ENCODE measurements at regions not wholly inside any gene's neighbourhood (a gene's known extent, or its start where the extent isn't known, plus 50 kb on each side); places are given as distances from the start of the nearest gene placed in this dataset.

- no peak for TF ChIP-seq ZNF425 (CRISPR knock-in tag; conservative IDR thresholded peaks at IDR 0.05)
- no peak for TF ChIP-seq CDX4 (CRISPR knock-in tag; IDR thresholded peaks at IDR 0.05; ENCODE audit: borderline replicate concordance)
- TF ChIP-seq PRRX2 (CRISPR knock-in tag; IDR thresholded peaks at IDR 0.05), result no peak
- TF ChIP-seq ZNF263 (CRISPR knock-in tag; IDR thresholded peaks at IDR 0.05; ENCODE audit: low read depth), result no peak
- no peak for TF ChIP-seq ZNF416 (CRISPR knock-in tag; IDR thresholded peaks at IDR 0.05)
- no peak for TF ChIP-seq ZNF219 (CRISPR knock-in tag; IDR thresholded peaks at IDR 0.05; ENCODE audit: borderline replicate concordance)
- TF ChIP-seq FOXP1 (CRISPR knock-in tag; IDR thresholded peaks at IDR 0.05; ENCODE audit: borderline replicate concordance), result no peak
- TF ChIP-seq KAT7 (CRISPR knock-in tag; IDR thresholded peaks at IDR 0.05; ENCODE audit: borderline replicate concordance), result no peak
Measured at GRCh38 chr19:28963486-28964250, 249.3 kb downstream of the UQCRFS1 start (continued).

GRCh38 chr19:28961772-28962500 lies 251.0 kb downstream of the UQCRFS1 start:
- Mint-ChIP-seq H3K27ac (no peak overlapping the region), H3K9me3 (peaks cover 14% of the 10 kb centered on the region), H3K36me3 (peaks cover 10% of the 10 kb centered on the region), H3K4me1 (no peaks in the 10 kb centered on the region), H3K27me3 (ENCODE audit: low read depth) (no peaks in the 10 kb centered on the region), H3K4me3 (no peak overlapping the region)
- ATAC-seq (no peak), DNase-seq (ENCODE audit: low spot score) (no peak)
- ChIA-PET POLR2A (no interaction called here), CTCF (no interaction called here)
- no peak for TF ChIP-seq ZNF425 (CRISPR knock-in tag; conservative IDR thresholded peaks at IDR 0.05)
- no peak for TF ChIP-seq KAT7 (CRISPR knock-in tag; IDR thresholded peaks at IDR 0.05; ENCODE audit: borderline replicate concordance)
- TF ChIP-seq ZNF138 (CRISPR knock-in tag; conservative IDR thresholded peaks at IDR 0.05), result no peak
- no peak for TF ChIP-seq ZBTB21 (CRISPR knock-in tag; IDR thresholded peaks at IDR 0.05; ENCODE audit: borderline replicate concordance)
- TF ChIP-seq GRHL2 (CRISPR knock-in tag; IDR thresholded peaks at IDR 0.05; ENCODE audit: insufficient replicate concordance, severe bottlenecking), result no peak
- TF ChIP-seq ZNF121 (CRISPR knock-in tag; IDR thresholded peaks at IDR 0.05), result no peak
- TF ChIP-seq USF2 (CRISPR knock-in tag; IDR thresholded peaks at IDR 0.05), result no peak
- no peak for TF ChIP-seq ZBTB43 (CRISPR knock-in tag; IDR thresholded peaks at IDR 0.05)

All from WTC11 (cell line).